Gastroesophageal sphincter (tissue), 3 donors: ENCODE measurements at regions not wholly inside any gene's neighbourhood (a gene's known extent, or its start where the extent isn't known, plus 50 kb on each side); places are given as distances from the start of the nearest gene placed in this dataset.
"Not testable (repeated sequence)": the region's sequence is repeated elsewhere in the genome, so short reads cannot be mapped to it uniquely, and the experiment has no call there.

Experiments used
- EP300 ChIP-seq: sonication (generic); formaldehyde crosslinking; IDR thresholded peaks from one replicate; pipeline ENCODE4 v1.6.1; 2017; ENCODE audit warnings: antibody characterized with exemption, mild to moderate bottlenecking
- POLR2A ChIP-seq, 2 donors: fragments of 450-650 bp; IDR thresholded peaks; one replicate each; pipeline ENCODE4 v1.6.1; 2017; ENCODE audit warnings: antibody characterized with exemption in 2 of 2, mild to moderate bottlenecking in 2 of 2, moderate library complexity in 1 of 2
- POLR2AphosphoS5 ChIP-seq: sonication (generic); formaldehyde crosslinking; IDR thresholded peaks from one replicate; pipeline ENCODE4 v1.6.1; 2017; ENCODE audit warnings: antibody characterized with exemption
- TF ChIP-seq, protein P1 (sequence below), 4 experiments: fragments of 200-600 bp in 2 of 4; fragments of 450-650 bp in 2 of 4; sonication (generic) in 1 of 4; IDR thresholded peaks; one replicate each; pipeline ENCODE4 v1.5.1; 2017 to 2019; ENCODE audit warnings: antibody characterized with exemption in 4 of 4, mild to moderate bottlenecking in 2 of 4, moderate library complexity in 2 of 4

DNA sequence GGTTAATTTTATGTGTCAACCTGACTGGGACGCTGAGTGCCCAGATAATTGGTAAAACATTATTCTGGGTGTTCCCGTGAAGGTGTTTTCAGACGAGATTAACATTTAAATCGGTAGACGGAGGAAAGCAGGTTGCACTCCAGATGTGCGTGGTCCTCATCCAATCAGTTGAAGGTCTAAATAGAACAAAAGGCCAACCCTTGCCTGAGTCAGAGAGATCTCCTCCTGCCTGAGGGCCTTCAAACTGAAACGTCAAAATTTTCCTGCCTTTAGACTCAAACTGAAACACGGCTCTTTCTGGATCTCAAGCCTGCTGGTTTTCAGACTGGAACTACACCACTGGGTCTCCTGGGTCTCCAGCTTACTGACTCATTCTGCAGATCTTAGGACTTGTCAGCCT, 70.9 kb downstream of the NPIPA5 start:
- TF ChIP-seq, protein P1, sequence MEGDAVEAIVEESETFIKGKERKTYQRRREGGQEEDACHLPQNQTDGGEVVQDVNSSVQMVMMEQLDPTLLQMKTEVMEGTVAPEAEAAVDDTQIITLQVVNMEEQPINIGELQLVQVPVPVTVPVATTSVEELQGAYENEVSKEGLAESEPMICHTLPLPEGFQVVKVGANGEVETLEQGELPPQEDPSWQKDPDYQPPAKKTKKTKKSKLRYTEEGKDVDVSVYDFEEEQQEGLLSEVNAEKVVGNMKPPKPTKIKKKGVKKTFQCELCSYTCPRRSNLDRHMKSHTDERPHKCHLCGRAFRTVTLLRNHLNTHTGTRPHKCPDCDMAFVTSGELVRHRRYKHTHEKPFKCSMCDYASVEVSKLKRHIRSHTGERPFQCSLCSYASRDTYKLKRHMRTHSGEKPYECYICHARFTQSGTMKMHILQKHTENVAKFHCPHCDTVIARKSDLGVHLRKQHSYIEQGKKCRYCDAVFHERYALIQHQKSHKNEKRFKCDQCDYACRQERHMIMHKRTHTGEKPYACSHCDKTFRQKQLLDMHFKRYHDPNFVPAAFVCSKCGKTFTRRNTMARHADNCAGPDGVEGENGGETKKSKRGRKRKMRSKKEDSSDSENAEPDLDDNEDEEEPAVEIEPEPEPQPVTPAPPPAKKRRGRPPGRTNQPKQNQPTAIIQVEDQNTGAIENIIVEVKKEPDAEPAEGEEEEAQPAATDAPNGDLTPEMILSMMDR (IDR thresholded peaks at IDR 0.05): not testable (repeated sequence)
- TF ChIP-seq POLR2AphosphoS5; POLR2A (IDR thresholded peaks at IDR 0.05); EP300: not testable (repeated sequence)
